Loucy (cell line): ENCODE measurements at regions not wholly inside any gene's neighbourhood (a gene's known extent, or its start where the extent isn't known, plus 50 kb on each side); places are given as distances from the start of the nearest gene placed in this dataset.

ENCODE experiments used
- H2AFZ ChIP-seq: fragments of 200-600 bp; sonication (generic); 2 replicates; pipeline ENCODE4 v1.6.0; 2016; ENCODE audit warnings: antibody characterized with exemption, mild to moderate bottlenecking, low read length, moderate library complexity
- H3F3A ChIP-seq: fragments of 200-600 bp; 2 replicates; pipeline ENCODE4 v1.6.0; 2016; ENCODE audit warnings: antibody characterized with exemption, low read depth, mild to moderate bottlenecking
- H3K27me3 ChIP-seq: fragments of 200-600 bp; sonication (generic); 2 replicates; pipeline ENCODE4 v1.6.1; 2014; ENCODE audit warnings: low read length, mild to moderate bottlenecking; ENCODE audit not compliant: insufficient read depth, poor library complexity, severe bottlenecking
- H3K36me3 ChIP-seq: fragments of 200-600 bp; sonication (generic); 2 replicates; pipeline ENCODE4 v1.6.1; 2016; ENCODE audit warnings: low read length; ENCODE audit not compliant: insufficient read depth
- H3K4me1 ChIP-seq: fragments of 200-600 bp; sonication (generic); 2 replicates; pipeline ENCODE4 v1.5.1; 2014; ENCODE audit warnings: low read length, mild to moderate bottlenecking; ENCODE audit not compliant: insufficient read depth, poor library complexity, severe bottlenecking
- H3K4me2 ChIP-seq: fragments of 200-600 bp; sonication (generic); 2 replicates; pipeline ENCODE4 v1.6.0; 2014; ENCODE audit warnings: antibody characterized with exemption, low read length, low read depth, mild to moderate bottlenecking; ENCODE audit not compliant: poor library complexity, severe bottlenecking
- H3K4me3 ChIP-seq: fragments of 200-600 bp; sonication (generic); 2 replicates; pipeline ENCODE4 v1.5.1; 2014; ENCODE audit warnings: low read length, mild to moderate bottlenecking, mixed read lengths; ENCODE audit not compliant: poor library complexity, severe bottlenecking
- H3K79me2 ChIP-seq: fragments of 200-600 bp; sonication (generic); 2 replicates; pipeline ENCODE4 v1.6.1; 2014; ENCODE audit warnings: low read length; ENCODE audit not compliant: insufficient read depth
- H3K9ac ChIP-seq: fragments of 200-600 bp; sonication (generic); 2 replicates; pipeline ENCODE4 v1.6.0; 2014; ENCODE audit warnings: mild to moderate bottlenecking, low read depth, low read length, moderate library complexity; ENCODE audit not compliant: poor library complexity, severe bottlenecking
- H3K9me2 ChIP-seq: fragments of 200-600 bp; sonication (generic); replicated peaks from 2 replicates; pipeline ENCODE4 v1.6.1; 2016; ENCODE audit warnings: low read depth, low read length, mixed read lengths
- H3K9me3 ChIP-seq: fragments of 200-600 bp; sonication (generic); 2 replicates; pipeline ENCODE4 v1.6.1; 2014; ENCODE audit warnings: mild to moderate bottlenecking, antibody characterized with exemption, low read length, low read depth; ENCODE audit not compliant: insufficient read depth
- H4K20me1 ChIP-seq: fragments of 200-600 bp; sonication (generic); 2 replicates; pipeline ENCODE4 v1.6.0; 2014; ENCODE audit warnings: antibody characterized with exemption, low read length, mild to moderate bottlenecking; ENCODE audit not compliant: insufficient read depth, poor library complexity, severe bottlenecking
- EZH2phosphoT487 ChIP-seq: fragments of 200-600 bp; IDR thresholded peaks from 2 replicates; pipeline ENCODE4 v1.6.1; 2018; ENCODE audit warnings: antibody characterized with exemption, mild to moderate bottlenecking, moderate library complexity, borderline replicate concordance
- TF ChIP-seq, protein P1 (sequence below): fragments of 200-600 bp; sonication (generic); conservative IDR thresholded peaks from 2 replicates; pipeline ENCODE4 v1.5.1; 2014; ENCODE audit warnings: mild to moderate bottlenecking, antibody characterized with exemption, low read length

DNA sequence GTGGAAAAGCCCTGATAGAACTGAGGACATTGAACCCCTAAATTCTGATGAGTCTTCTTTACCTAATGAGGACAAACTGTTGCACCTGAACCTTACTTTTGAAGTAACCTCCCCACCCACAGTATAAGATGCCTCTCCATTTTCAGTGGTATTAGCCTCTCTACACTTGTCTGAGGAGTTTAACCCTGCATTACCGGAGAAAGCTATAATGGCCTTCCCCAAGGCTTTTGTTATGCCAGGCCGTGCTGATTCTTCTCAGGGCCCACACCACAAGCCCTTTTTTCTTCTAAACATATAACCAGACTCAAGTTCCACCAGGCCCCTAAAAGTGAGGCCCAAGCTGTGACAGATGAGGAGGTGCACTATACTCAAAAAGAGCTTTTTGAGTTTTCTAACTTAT lies 345.8 kb upstream of the GRID2 start:
- Histone ChIP-seq H3K9ac (no peak overlapping the region), H3K4me1 (no peaks in the 10 kb centered on the region), H4K20me1 (no peaks in the 10 kb centered on the region), H3K36me3 (no peaks in the 10 kb centered on the region), H3K9me2 (no peaks in the 10 kb centered on the region), H3K27me3 (no peaks in the 10 kb centered on the region), H2AFZ (no peak overlapping the region), H3K4me2 (no peak overlapping the region), H3F3A (no peaks in the 10 kb centered on the region), H3K9me3 (no peaks in the 10 kb centered on the region), H3K79me2 (no peaks in the 10 kb centered on the region), H3K4me3 (no peak overlapping the region)
- no peak for TF ChIP-seq EZH2phosphoT487
- TF ChIP-seq, protein P1, sequence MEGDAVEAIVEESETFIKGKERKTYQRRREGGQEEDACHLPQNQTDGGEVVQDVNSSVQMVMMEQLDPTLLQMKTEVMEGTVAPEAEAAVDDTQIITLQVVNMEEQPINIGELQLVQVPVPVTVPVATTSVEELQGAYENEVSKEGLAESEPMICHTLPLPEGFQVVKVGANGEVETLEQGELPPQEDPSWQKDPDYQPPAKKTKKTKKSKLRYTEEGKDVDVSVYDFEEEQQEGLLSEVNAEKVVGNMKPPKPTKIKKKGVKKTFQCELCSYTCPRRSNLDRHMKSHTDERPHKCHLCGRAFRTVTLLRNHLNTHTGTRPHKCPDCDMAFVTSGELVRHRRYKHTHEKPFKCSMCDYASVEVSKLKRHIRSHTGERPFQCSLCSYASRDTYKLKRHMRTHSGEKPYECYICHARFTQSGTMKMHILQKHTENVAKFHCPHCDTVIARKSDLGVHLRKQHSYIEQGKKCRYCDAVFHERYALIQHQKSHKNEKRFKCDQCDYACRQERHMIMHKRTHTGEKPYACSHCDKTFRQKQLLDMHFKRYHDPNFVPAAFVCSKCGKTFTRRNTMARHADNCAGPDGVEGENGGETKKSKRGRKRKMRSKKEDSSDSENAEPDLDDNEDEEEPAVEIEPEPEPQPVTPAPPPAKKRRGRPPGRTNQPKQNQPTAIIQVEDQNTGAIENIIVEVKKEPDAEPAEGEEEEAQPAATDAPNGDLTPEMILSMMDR: no peak

DNA sequence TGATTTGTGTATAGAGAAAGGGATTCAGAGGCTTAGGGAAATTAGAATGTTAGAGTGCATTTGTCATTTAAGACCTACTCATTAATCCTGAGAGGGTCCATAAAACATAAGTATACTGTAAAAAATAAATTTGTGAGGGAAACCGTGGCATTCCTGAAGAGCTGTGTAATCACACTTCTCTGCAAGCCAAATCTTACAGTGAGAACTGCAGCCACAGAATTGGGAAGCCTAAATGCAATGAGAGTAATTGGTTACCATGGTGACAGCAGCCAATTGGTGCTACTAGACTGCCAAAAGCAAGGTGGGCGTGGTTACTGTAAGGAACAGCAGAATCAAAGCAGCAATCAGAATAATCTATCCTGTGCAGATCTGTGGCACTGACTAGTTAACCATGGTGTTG lies 345.2 kb upstream of the GRID2 start:
- Histone ChIP-seq H3K4me2 (no peak overlapping the region), H3K27me3 (no peaks in the 10 kb centered on the region), H3K9me2 (no peaks in the 10 kb centered on the region), H3K4me3 (no peak overlapping the region), H3K9ac (no peak overlapping the region), H4K20me1 (no peaks in the 10 kb centered on the region), H3K36me3 (no peaks in the 10 kb centered on the region), H3F3A (no peaks in the 10 kb centered on the region), H3K4me1 (no peaks in the 10 kb centered on the region), H2AFZ (no peak overlapping the region), H3K79me2 (no peaks in the 10 kb centered on the region), H3K9me3 (no peaks in the 10 kb centered on the region)
- TF ChIP-seq, protein P1: no peak
- TF ChIP-seq EZH2phosphoT487: no peak

DNA sequence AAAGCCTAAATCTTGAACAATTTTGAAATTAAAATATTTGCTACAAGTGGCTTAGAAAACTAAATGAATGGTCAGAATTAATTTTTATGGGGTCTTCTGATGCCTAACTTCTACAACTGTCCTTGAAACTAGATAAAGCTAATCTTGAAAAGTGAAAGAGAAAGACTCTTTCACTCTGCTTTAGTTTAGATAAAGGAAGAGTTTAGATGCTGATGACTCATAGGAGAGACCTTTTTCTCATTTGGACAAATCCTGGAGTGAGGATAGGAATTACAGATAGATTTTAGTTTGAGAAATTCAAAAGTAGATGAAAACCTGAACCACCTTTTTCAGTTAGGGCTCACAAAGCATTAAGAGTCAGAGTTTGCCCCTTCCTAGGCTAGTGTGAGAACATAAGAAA lies 342.3 kb upstream of the GRID2 start:
- no peaks in the 10 kb centered on the region for H3K79me2 ChIP-seq
- H3K4me3 ChIP-seq: no peak overlapping the region

More for the DNA sequence above, 342.3 kb upstream of the GRID2 start:
- Histone ChIP-seq H3K9ac (no peak overlapping the region), H3K27me3 (no peaks in the 10 kb centered on the region), H3K36me3 (no peaks in the 10 kb centered on the region), H4K20me1 (no peaks in the 10 kb centered on the region), H2AFZ (no peak overlapping the region), H3F3A (no peaks in the 10 kb centered on the region), H3K4me1 (no peaks in the 10 kb centered on the region), H3K4me2 (no peak overlapping the region), H3K9me2 (no peaks in the 10 kb centered on the region), H3K9me3 (no peaks in the 10 kb centered on the region)
- TF ChIP-seq, protein P1: no peak
- no peak for TF ChIP-seq EZH2phosphoT487
